HG03378 (cell line): ENCODE measurements at regions not wholly inside any gene's neighbourhood (a gene's known extent, or its start where the extent isn't known, plus 50 kb on each side); places are given as distances from the start of the nearest gene placed in this dataset.

Experiments
- ATAC-seq: cut with Tn5 transposase; IDR thresholded peaks from one replicate; pipeline ENCODE4 v1.9.1; 2021; ENCODE audit warnings: mild to moderate bottlenecking, moderate library complexity; ENCODE audit not compliant: unreplicated experiment

DNA sequence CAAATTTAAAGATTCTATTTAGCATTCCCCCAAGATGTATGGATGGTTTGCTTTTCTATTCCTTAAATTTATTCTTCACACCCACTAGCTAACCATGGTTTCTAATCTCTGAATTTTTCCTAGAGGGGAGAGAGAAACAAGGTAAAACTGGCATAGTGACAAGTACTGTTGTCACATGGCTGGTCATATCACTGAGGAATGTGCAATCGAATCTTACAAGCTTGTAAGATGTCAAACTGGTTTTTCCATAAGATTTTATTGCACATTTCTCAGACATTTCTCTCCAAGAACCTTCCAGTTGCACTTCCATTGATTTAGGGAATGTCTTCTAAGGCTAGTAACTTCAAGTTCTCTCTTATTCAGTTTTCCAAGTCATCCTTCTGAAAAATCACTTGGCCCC is 89.8 kb downstream of the MBL2 start:
- ATAC-seq: no peak

DNA sequence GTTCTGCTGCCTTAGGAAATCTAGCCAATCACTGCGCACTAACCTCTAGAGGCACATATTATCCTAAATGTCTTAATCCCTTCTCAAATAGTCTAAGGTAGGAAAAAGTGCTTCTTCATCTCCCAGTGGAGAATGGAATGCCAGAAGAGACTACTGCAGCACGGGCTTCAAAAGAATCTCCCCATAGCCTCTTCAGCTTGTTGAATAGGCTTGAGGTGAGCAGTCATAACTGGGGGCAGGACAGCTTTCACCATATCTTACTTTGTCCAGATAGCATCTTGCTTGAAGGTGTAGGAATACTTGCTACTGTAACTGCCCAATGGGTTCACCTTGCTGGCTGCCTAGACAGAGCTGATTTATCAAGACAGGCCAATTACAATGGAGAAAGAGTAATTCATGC is 88.8 kb downstream of the MBL2 start:
- ATAC-seq: no peak

DNA sequence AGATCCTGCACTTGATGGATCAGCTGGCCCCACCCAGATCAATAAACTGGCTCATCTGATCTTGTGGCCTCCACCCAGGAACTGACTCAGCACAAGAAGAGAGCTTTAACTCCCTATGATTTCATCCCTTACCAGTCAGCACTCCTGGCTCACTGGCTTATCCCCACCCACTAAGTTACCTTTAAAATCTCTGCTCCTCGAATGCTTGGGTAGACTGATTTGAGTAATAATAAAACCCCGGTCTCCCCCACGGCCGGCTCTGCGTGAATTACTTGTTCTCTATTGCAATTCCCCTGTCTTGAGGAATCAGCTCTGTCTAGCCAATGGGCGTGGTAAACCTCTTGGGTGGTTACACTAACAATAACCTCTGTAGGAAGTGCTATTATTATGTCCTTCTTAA is 83.7 kb downstream of the MBL2 start:
- ATAC-seq: no peak

DNA sequence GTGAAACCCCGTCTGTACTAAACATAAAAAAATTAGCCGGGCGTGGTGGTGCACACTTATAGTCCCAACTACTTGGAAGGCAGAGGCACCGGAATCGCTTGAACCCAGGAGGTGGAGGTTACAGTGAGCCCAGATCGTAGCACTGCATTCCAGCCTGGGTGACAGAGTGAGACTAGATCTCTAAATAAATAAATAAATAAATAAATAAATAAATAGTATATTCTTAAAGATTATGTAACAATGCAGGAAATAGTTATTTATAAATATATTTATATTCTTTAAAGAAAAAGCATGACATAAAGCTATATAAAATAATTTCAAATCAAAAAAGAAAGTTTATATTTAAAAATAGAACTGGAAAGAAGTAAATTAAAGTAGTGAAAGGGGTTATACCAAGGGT is 76.4 kb downstream of the MBL2 start:
- ATAC-seq: no peak

DNA sequence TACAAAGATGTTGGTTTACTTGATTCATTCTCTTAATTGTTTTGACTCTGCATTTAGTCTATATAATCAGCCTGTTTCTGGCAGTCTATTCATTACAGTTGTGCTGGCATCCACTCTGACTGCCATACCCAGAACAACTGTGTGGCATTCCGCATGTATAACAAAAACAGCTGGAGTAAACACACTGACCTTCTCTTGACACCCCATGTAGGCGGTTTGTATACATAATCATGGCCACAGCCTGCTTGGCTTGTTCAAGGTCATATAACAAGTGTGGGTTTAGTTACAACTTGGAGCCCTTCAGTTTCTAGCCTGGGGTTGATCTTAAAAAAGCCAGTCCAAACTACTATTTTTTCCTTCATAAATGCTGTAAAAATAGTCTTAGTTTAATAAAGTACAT is 70.9 kb downstream of the MBL2 start:
- no peak for ATAC-seq

- no peak for ATAC-seq
These were observed 69.1 kb downstream of the MBL2 start for GRCh38 chr10:52703451-52703850.

DNA sequence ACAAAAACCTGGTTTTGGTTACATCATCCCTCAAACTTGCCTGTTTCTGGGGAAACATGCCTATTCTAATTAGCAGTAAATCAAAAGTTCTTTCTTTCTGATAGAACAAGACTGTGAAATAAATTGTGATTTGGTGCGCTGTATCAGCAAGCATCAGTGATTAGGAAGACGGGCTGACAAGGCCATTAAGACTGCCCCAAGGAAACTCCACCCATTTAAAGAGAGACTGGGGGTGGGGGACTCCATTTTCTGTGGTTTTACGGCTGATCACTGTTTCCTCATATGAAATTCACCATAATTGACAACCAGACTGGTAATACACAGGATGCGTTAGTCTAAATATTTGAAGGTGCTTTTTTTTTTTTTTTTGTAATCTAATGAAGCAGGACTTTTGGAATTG is 68.7 kb downstream of the MBL2 start:
- no peak for ATAC-seq

GRCh38 chr10:52706332-52707070 is 66.1 kb downstream of the MBL2 start:
- ATAC-seq: no peak
